Psoas muscle (tissue), 7 donors: ENCODE measurements at regions not wholly inside any gene's neighbourhood (a gene's known extent, or its start where the extent isn't known, plus 50 kb on each side); places are given as distances from the start of the nearest gene placed in this dataset.

ENCODE experiments used
- ATAC-seq, 4 donors: fragments of 200-7000 bp; cut with Tn5 transposase; one replicate each; pipeline ENCODE4 v1.9.1; 2020; ENCODE audit warnings: moderate library complexity in 3 of 4, mild to moderate bottlenecking in 2 of 4
- DNase-seq, 2 donors: peaks; one replicate each; pipeline ENCODE4 v3.0.0-alpha.2; 2020
- H3K27ac ChIP-seq: fragments of 200-600 bp; one replicate; pipeline ENCODE4 v1.8.0; 2022
- H3K27me3 ChIP-seq, 3 donors: fragments of 200-600 bp in 1 of 3; one replicate each; pipeline versions ENCODE4 v1.6.1 to v1.8.0; 2013 to 2022; ENCODE audit warnings: low read length in 2 of 3, mild to moderate bottlenecking in 2 of 3, moderate library complexity in 1 of 3; ENCODE audit not compliant: insufficient read depth in 3 of 3
- H3K36me3 ChIP-seq, 2 donors: fragments of 200-600 bp in 1 of 2; one replicate each; pipeline versions ENCODE4 v1.6.1 to v1.8.0; 2013 to 2022; ENCODE audit warnings: low read depth in 1 of 2, mild to moderate bottlenecking in 1 of 2, moderate library complexity in 1 of 2; ENCODE audit not compliant: insufficient read depth in 1 of 2
- H3K4me1 ChIP-seq: fragments of 200-600 bp; one replicate; pipeline ENCODE4 v1.8.0; 2022
- H3K4me3 ChIP-seq: fragments of 200-600 bp; one replicate; pipeline ENCODE4 v1.8.0; 2022; ENCODE audit warnings: mild to moderate bottlenecking
- H3K9me3 ChIP-seq: fragments of 200-600 bp; one replicate; pipeline ENCODE4 v1.8.0; 2022
- CTCF ChIP-seq: fragments of 200-600 bp; IDR thresholded peaks from one replicate; pipeline ENCODE4 v1.8.0; 2022; ENCODE audit warnings: antibody characterized with exemption
- WGBS, 3 donors: extraction: QIAGEN DNeasy Blood & Tissue Kit; methylation state at CpG; one replicate each; pipeline versions ENCODE4 v1.1.6 to v1.1.7; 2013; 5-methylcytosine and 5-hydroxymethylcytosine counted together
- intact Hi-C, 2 donors: fragments of 100-400 bp; cut with DNase I; formaldehyde crosslinking; loops; one replicate each; pipeline versions ENCODE4 v1.11.0 to v1.14.2; 2022
- donor health status: healthy with polysubstance abuse.
- donor health status: DM: no; HTN: no; CAD: no; lungs with moderate emphysema.
- donor health status: Bipolar disorder and iron deficiency.
- donor health status: healthy.
- donor health status: DM: yes; HTN: yes; CAD: no.
- donor health status: DM: no; HTN: no; CAD: no.
- donor health status: DM: yes; HTN: yes; CAD: no.

GRCh38 chr2:67462738-67463496 lies 65.8 kb downstream of the ETAA1 start:
- Histone ChIP-seq H3K27me3 (no peaks in the 10 kb centered on the region), H3K36me3 (no peaks in the 10 kb centered on the region), H3K4me1 (no peaks in the 10 kb centered on the region), H3K27ac (no peak overlapping the region), H3K9me3 (no peaks in the 10 kb centered on the region), H3K4me3 (no peak overlapping the region)
- intact Hi-C loops, result loop anchor here in 1 of 2 donors (5.0 kb wide), 1 partner anchor 184 kb away; no protein-coding TSS in a partner anchor
- ATAC-seq (no peak), DNase-seq (no peak)
- no peak for TF ChIP-seq CTCF
- WGBS, 3 donors, result 90 to 95% (median 91%) methylated on average over 2 of the region's 2 CpGs

DNA sequence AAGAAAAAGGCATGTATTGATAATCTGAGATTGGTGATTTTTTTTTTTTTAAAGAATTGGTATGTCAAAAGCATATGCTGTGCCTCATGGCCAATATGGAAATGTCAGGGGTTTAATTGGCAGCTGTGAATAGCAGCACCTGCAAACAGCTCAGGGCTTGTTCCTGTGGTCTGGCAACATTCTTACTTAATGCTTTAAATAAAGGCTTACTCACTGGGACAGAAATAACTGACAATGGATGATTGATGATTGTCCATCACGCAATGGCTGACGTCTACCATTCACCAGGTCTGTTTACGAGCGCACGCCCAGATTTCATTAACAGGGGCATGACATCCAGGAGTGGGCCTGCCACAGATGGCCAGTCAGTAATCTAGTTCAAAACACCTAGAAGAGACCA lies 66.7 kb downstream of the ETAA1 start:
- peak; percentile 91 to 99 (median 95) for ATAC-seq
- no peak for DNase-seq
- H3K27ac ChIP-seq, result peak overlapping the region; percentile 24
- 24 to 37% (median 36%) methylated on average over 5 of the region's 5 CpGs for WGBS, 3 donors
- no peak overlapping the region for H3K4me3 ChIP-seq
- no peaks in the 10 kb centered on the region for H3K4me1 ChIP-seq
- no peaks in the 10 kb centered on the region for H3K36me3 ChIP-seq
- no peaks in the 10 kb centered on the region for H3K9me3 ChIP-seq
- intact Hi-C loops, result loop anchor here in 1 of 2 donors (5.0 kb wide), 1 partner anchor 183 kb away; no protein-coding TSS in a partner anchor
- no peaks in the 10 kb centered on the region for H3K27me3 ChIP-seq
- no peak for TF ChIP-seq CTCF

- Histone ChIP-seq H3K36me3 (no peaks in the 10 kb centered on the region), H3K27ac (no peak overlapping the region), H3K4me3 (no peak overlapping the region), H3K27me3 (no peaks in the 10 kb centered on the region), H3K4me1 (no peaks in the 10 kb centered on the region), H3K9me3 (no peaks in the 10 kb centered on the region)
- ATAC-seq, result no peak
- intact Hi-C loops, result no loop called here
- DNase-seq, result no peak
- no peak for TF ChIP-seq CTCF
Observed at GRCh38 chr2:67465623-67466022, 68.5 kb downstream of the ETAA1 start.

- ATAC-seq (no peak), DNase-seq (no peak)
- intact Hi-C loops, result no loop called here
- Histone ChIP-seq H3K4me3 (no peak overlapping the region), H3K36me3 (no peaks in the 10 kb centered on the region), H3K9me3 (no peaks in the 10 kb centered on the region), H3K4me1 (no peaks in the 10 kb centered on the region), H3K27ac (no peak overlapping the region), H3K27me3 (no peaks in the 10 kb centered on the region)
- 66 to 75% (median 74%) methylated on average over 4 of the region's 4 CpGs for WGBS, 3 donors
- no peak for TF ChIP-seq CTCF
Observed at GRCh38 chr2:67466734-67467133, 69.6 kb downstream of the ETAA1 start.

DNA sequence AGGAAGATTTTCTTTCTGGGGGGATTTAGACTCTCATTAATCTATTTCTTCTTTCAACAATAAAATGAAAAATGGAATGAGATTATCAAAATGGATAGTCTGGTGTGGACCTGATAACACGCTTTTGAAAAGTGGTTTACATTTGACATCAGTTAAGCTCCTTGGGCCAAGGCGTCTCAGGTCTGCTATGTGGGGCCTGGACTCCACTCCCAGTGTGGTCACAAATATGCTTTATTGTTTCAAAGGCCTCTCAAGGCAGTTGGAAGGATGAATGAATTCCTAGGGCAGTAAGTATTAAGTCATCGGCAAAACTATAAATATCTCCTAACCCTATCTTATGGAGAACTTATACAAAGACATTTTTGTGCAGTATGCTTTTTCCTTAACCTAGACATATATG lies 74.5 kb downstream of the ETAA1 start:
- Histone ChIP-seq H3K4me3 (no peak overlapping the region), H3K27me3 (peaks cover 0 to 2% (median 0%) of the 10 kb centered on the region in 3 donors), H3K36me3 (no peaks in the 10 kb centered on the region), H3K27ac (no peak overlapping the region), H3K4me1 (no peaks in the 10 kb centered on the region), H3K9me3 (no peaks in the 10 kb centered on the region)
- no peak for DNase-seq
- no peak for TF ChIP-seq CTCF
- 89 to 93% (median 91%) methylated on average over 3 of the region's 3 CpGs for WGBS, 3 donors
- ATAC-seq, result no peak
- intact Hi-C loops, result loop anchor here in 1 of 2 donors (10.0 kb wide), 2 partner anchors 77 to 373 kb away; partner anchors contain the start of gene ETAA1
